GM21515 (cell line): ENCODE measurements at regions not wholly inside any gene's neighbourhood (a gene's known extent, or its start where the extent isn't known, plus 50 kb on each side); places are given as distances from the start of the nearest gene placed in this dataset.

Experiments used
- ATAC-seq: cut with Tn5 transposase; IDR thresholded peaks from one replicate; pipeline ENCODE4 v1.9.1; 2021; ENCODE audit not compliant: unreplicated experiment

DNA sequence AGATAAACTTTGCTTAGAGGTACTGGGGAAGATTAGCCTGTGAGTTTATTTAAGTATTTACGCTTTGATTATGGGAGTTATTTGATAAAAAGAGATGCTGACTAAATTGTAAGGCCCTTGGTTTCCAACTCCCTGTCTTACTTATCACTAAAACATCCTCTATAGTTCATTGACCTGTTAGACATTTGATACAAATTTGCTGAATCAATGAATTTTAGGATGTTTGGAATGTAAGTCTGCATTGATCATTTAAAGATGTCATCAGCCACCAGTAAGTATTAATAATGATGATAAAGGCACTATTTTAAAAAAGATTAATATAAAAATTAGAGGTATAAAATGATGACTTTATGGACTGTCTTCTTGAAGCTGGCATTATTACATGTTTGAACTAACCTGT is 340.6 kb downstream of the SPRY1 start:
- no peak for ATAC-seq

DNA sequence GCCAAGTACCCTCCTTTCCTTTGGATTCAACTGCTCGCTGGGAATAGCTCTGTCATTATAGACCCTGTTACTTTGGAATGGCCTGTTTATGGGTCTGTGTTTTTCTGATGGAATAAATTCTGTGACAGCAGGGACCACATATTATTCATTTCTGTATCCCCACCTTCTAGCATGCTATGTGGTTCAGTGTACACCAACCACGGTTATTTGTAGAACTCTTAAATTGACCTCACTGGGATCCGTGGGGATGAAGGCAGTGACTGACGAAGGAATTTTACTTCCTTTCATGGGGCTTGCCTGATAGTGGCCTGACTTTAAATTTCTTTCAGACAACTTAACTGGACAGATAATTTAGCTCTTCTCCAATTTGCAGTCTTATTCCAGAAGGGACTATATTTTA is 343.2 kb downstream of the SPRY1 start:
- ATAC-seq, result no peak

DNA sequence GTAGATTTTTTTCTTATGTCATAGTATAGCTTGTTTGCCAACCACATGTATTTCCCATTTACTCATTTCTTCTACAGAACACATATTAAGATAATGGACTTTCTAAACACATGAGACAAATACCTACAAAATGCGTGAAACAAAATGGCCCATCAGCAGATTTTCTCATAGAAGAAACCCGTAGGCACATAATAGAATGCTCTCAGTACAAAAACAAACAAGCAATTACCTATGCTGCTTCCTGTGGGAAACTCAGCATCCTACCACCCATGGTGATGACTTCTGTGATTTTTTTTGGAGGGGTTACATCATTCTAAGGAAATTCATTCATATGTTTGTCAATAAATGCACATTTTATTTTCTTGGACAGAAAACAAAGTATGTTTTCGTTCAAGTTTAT is 343.6 kb downstream of the SPRY1 start:
- no peak for ATAC-seq

DNA sequence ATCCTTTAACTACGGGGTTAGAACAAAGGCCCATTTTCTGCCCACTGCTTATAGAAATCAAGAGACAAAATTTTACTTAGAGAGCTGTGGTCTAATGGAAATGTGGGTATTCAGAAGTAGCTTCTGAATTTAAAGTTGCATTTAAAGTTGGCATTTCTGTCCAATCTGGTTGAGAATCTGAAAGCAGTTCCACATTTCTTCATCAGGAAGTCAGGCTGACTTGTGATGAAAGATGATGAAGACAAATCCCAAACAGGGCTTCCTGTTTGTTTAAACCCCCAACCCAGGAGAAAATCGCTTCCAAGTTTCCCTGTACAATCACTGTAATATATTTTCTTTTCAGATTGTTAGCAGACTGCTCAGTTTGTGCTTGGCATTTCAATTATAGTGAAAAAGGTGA is 345.3 kb downstream of the SPRY1 start:
- ATAC-seq, result no peak

DNA sequence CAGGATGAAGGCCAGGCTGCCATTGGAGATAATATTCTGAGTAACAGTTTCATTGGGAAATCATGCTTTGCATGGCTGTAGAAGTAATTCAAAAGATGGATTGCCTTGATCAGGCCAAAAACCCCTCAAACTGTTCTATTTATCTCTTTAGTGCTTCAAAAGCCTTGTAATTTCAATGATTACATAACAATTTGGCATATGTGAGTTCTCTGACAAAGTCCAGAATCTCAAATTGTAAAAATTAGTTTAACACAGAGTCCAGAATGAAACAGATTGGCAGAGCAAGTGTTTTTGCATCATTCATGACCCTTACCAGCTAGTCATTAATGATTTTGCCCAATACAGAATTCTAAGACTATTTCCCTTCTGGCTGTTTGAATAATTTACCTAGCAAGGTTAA is 347.3 kb downstream of the SPRY1 start:
- no peak for ATAC-seq

DNA sequence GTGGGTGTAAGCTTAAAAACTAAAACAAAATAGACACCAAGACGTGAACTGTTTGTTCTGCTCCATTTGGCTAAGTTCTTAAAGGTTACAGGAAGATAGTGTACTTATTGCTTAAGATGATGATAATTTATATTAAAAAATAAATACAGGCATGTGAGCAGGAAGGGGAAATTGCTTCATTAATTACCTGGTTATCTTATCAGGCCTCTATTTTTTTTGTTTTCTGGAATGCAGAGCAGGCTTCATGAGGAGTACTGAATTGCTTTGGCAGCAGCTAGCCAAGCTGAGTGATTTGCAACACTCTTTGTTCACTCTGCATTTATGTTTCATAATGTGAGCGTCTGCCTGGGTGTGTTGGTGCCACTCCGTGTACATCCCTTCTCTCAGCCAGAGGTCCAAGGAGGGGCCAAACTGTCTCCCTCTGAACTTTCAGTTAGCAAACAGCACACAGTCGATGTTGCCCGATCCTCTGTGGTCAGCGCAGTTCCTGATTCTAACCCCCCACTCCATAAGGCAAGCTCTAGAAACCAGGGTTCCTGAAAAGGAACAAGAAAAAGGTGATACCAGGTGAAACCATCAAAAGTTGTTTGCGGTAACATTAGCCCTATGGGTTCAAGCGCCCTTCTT is 348.2 kb downstream of the SPRY1 start:
- ATAC-seq, result no peak

DNA sequence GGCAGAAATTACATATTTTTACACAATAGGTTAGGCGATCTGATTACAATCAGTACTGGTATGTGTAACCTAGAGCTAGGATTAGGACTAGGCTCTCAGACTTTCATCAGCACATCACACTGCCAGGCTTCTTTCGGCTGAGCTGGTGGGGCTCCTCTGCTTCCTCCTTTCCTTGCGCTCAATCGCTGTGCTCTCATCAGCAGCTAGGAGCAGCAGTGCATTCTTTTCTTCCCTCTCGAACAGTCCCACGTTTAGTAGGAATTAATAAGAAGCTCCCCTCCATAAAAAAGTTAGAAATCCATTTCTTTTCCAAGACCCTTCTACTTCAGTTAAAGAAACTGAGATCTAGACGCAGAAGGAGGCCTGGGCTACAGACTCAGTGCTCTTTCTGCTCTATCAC is 350.4 kb downstream of the SPRY1 start:
- no peak for ATAC-seq

DNA sequence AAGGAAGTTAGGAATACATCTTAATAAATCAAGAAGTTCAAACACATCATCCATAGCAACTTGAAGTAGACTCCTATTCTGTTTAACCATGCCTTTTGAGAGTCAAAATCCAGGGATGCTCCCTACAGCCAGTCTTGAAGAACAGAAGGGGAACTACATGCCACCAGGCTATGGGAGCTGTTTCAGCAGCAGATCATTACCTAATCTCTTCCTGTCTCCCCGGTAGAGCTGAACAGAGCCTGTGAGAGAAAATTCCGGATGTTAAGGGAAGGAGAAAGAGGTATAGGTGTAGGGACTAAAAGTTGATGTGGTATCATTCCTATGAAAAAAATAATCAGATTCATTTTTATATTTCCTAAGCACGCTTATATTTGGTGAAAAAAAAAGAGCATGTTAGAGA is 352.2 kb downstream of the SPRY1 start:
- ATAC-seq, result no peak

DNA sequence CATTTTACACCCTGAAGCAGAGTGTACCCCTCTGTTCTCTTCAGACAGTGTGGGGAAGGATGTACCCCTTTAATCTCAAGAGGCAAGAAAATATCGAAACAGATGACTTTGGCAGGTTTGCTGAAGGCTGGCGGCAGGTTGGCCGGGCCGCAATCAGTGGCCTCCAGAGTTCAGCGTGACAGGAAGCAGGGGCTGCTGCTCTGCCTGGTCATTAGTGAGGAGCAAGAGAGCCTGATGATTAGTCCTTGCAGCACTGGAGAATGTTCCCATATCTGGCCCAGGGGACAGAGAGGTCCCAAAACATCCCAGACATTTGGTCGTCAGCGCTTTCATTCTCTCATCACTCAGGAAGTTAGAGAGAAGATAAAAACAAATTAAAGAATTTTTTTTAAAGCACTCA is 352.8 kb downstream of the SPRY1 start:
- ATAC-seq, result no peak

DNA sequence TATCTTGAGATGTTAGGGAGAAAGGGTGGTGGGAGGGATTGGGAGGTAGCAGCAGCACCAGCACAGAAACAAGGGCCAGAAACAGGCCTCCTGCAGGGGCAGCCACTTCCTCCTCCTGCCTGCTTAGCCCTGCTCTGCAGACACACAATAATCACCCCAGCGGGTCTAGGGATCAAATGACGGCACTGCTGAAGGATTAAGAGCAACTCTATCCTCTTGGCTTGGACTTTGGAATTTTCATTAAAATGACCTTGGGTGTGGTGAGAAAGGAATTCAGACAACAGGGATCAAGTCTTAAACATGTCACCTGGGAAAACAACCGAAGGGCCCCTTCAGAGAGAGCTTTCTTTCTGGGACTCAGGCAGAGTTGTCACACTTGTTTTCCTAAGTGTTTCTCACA is 353.4 kb downstream of the SPRY1 start:
- no peak for ATAC-seq

DNA sequence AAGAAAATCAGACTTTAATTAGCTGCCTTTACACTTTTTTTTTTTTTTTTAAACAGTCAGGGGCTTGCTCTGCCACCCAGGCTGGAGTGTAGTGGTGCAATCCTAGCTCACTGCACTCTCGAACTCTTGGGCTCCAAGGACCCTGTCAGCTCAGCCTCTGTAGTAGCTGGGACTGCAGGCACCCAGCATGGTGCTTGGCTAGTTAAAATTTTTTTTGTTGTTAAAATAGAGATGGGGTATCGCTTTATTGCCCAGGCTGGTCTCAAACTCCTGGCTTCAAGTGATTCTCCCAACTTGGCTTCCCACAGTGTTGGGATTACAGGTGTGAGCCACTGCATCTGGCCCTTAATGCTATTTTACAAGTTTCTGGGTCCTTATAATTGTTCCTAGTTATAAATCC is 359.1 kb downstream of the SPRY1 start:
- no peak for ATAC-seq

DNA sequence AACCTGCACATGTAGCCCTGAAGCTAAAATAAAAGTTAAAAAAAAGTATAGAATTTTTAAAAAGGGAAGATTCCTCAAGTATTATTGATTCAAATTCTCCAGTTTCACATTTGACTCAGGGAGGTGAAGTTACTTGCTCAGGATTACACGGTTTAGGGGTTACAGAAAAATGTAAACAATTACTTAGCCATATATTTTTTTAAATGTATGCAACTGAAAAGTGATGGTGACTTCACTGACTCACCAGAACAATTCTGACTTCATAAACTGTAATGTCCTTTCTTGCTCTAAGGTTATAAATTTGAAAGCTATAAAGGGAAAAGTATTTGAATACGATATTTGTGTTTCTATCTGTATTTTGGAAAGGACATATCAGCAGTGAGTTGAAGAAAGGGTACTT is 371.2 kb downstream of the SPRY1 start:
- no peak for ATAC-seq

DNA sequence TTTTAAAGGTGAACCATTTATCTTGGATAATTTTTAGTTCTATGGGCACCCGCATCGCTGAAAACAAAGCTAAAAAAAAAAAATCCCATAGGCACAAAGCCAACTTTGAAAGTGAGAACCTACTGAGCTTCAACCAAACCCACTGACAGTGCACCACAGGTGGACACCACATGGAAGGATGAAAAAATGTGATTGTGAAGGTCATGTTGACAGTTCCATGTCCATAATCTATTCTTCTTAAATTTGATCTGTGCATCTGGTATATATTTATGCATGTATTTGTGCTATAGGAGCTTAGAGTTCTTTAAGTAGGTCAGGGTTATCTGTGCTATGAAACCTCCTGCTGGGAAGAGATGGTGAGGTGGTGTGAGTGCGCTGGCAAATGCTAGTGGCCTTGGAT is 374.3 kb downstream of the SPRY1 start:
- no peak for ATAC-seq

DNA sequence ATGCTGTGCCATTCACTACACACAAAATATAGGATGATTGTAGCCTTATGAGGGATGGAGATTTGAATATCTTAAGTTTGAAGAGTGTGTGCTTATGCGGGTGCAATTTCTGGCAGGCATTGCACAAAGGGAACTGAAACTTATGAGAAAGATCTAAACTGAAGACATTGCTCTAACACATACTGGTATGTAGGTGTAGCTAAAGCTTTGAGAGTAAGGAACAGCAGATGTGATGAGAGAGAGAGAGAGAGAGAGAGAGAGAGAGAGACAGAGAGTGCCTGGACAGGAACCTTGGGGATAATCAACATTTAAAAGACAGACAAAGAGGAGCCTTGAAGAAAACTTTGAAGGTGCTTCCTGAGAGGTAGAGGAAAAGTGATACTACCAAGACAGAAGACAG is 379.7 kb downstream of the SPRY1 start:
- ATAC-seq, result peak; percentile 99

DNA sequence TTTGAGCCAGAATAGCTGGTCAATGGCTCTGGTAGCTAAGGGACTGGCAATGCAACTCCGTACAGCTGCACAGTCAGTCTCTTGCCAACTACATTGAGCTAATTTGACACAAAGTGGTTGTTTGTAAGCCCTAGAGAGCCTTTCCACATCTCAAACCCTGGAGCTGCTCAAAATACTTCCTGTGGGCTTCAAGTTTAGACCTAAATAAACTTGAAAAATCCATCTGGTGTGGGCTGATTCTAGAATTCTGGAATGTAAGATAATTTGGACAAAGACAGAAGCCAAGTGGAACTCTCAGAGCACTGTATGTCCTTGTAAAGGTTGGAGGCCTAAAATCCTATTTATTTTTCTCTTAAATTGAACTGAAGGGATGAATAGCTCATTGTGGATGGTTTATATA is 380.8 kb downstream of the SPRY1 start:
- no peak for ATAC-seq

DNA sequence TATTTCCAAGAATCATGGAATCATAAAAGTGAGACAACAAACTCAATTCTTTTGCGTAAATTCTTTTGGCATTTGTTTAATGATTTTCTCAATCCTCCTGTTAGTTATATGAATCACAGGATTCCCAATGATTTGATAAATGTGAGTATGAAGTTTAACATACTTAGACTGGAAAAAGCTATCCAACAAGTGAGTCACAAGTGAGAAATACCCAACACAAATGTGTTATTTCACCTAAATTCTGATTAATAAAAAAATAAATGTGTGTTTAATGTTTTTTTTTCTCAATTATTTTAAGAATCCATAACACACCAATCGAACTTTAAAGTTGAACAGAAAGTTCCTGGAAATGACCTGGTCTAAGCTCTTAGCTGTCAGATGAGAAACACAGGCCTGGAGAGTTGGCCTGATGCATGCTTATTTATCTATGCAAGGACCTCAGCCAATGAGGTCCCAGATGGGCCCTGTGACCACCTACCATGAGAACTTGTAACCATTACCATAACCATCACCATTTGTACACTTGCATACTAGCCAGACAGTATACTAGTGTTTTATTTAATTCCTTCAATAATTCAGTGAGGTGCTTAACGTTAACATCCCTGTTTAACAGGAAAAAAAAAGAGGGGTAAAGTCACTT is 386.7 kb downstream of the SPRY1 start:
- no peak for ATAC-seq

DNA sequence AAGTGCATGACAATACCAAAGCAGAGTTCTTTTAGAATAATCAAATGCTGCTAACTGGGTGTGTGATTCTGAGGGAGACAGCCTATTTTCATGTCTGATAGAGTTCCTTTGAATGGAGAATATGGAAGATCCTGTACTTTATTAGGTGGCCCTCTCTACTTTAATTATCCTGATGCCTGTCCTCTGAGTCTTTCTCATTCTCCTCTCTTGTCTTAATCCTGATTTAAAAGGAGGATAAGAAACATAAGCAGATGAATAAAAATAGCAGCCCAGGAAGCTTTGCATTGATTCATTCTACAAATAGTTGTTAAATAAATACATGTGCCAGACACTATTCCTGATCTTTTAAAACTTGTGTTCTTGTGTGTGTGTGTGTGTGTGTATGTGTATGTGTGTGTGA is 387.3 kb downstream of the SPRY1 start:
- no peak for ATAC-seq

DNA sequence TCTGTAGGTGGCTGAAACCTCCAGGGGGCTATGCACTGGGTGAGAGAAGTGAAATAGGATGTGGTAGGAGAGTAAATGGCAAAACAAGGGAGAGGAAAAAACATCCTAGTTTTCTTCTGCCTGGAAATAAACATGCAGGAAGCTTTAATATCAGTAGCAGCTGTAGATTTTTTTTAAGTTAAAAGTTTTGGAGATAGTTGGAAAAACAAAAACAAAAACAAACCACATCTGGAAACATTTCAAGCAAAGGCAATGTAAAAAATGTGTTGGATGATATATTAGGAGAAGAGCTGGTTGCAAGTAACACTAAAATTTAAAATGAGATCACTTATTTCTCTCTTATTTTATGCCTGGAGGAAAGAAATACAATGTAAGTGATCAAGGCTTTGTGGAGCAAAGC is 388.0 kb downstream of the SPRY1 start:
- ATAC-seq, result no peak

DNA sequence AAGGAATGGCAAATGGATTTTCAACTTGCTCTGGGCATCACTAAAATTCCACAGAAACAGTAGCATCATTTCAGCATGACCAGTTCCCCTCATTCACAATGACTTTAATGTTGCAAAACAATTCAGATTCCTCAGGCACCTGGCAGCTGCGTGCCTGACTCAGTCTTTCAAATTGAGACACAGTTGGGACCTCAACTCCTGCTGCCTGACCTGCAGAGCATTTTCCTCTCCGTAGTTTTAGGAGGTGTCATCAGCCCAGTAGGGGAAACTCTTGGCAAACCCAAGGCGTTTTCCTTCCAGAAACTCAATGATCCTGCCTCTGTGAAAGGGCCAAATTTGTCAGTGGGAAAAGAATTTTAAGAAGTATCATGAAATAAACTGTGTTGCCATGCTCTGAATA is 388.9 kb downstream of the SPRY1 start:
- ATAC-seq, result no peak

DNA sequence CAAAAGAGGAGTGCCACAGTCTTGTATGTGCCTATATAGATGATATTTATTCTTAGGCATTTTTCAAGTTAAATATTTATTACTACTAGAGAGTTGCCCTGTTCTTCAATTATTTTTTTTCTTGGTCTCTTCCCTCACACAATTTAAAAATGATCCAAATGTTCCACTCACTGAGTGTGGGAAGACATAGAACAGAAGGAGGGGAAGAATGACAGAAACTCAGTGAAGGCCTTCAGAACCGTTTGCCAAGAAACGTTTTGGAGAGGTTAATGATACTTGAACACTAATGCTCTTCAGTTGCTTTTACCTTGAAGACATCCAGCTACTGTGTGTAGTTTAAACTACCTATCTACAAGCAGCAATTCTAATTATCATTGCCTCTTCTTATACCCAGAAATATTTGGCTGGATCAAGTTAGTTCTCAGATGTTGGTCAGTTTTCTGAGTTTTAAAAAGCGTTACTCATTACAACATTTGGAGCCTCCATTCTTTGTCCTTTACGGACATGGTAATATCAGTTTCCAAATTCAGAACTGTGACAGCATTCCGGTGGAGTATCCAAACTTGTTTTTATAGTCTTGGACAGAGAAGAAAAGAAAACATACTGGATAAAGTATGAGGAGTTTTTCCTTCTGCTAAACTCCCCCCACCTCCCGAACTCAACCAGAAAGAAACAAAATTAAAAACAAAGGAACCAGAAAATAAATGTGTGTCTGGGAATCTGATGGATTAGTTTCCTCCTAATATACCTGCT is 389.7 kb downstream of the SPRY1 start:
- ATAC-seq, result no peak

DNA sequence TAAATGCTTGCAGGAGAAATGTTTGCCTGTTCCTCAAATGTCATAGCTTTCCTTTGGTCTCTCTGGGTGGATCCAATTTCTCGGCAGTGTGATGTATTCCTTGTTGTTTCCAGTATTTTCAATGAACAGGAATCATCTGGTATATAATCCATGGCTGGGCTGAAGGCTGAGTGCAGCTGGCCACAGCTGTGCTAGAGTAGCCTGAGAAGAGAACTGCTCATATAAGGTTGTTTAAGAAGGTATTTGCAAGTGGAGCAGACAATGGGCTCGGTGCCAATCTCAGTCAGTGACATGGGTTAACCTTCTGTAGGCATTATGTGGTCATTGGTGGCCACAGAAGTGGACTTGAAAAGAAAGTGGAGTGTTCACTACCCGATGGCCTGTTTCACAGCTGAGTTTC is 390.3 kb downstream of the SPRY1 start:
- ATAC-seq, result no peak

DNA sequence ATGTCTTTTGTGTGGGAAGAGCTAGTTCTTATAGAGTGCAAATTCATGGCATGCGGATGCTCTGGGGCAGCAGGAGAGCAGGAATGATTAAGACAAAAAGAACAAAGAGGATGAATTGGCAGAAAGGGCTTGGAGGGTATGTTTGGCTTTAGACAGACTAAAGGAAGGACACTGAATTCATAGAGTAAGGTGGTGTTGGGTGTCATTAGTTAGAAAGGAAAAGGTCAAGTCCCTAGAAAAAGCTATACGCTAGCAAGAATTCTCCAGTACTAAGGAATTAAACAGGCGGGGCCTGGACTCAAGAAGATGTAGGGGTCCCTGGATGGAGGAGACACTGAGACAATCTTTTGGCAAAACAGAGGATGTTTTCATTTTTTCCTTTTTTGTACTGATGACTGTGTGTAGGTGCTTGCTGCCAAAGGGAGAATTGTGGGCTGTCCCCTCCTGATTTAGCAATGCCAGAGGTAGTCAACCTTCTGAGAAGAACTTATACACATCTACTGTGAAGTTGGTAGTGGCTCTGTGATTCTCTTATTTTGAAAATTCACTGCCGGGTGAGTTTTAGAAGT is 391.0 kb downstream of the SPRY1 start:
- no peak for ATAC-seq
